ENCODE measurements at regions not wholly inside any gene's neighbourhood (a gene's known extent, or its start where the extent isn't known, plus 50 kb on each side); places are given as distances from the start of the nearest gene placed in this dataset.

DNA sequence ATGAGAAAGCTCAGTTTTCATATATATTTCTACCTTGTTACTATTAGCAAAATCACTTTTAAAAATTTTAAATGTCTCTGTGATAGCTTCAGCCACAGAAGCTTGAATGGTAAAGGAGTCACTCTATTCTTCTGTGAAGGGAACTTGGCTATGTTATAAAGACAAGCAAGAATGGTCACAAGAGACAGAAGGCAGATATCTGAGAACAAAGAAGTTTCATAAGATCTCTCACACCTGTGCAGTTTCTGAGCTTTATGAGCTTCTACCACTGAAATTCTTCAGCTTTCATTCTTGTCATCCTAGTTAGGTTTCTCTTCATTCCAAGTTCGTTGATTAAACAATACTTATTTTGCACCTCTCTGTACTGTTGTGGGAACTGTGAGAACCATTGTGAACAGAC is 853.4 kb downstream of the IGSF11 start:
- Histone ChIP-seq H3K79me2 (ENCODE audit: insufficient read depth) (no peaks in the 10 kb centered on the region), H3F3A (ENCODE audit: insufficient read depth) (no peaks in the 10 kb centered on the region), H2AFZ (no peak overlapping the region), H4K20me1 (ENCODE audit: insufficient read depth) (no peaks in the 10 kb centered on the region), H3K9me3 (ENCODE audit: low read depth) (no peaks in the 10 kb centered on the region), H3K36me3 (ENCODE audit: low read depth) (no peaks in the 10 kb centered on the region), H3K4me2 (ENCODE audit: unreplicated experiment) (no peak overlapping the region), H3K9me2 (ENCODE audit: insufficient read depth) (no peaks in the 10 kb centered on the region), H3K9ac (no peak overlapping the region), H3K27me3 (replicated peaks; ENCODE audit: insufficient read depth) (no peaks in the 10 kb centered on the region), H3K27ac (no peak overlapping the region), H3K4me3 (no peak overlapping the region), H3K4me1 (ENCODE audit: insufficient read depth) (no peaks in the 10 kb centered on the region)
- no peak for DNase-seq
- in situ Hi-C loops (cut with MboI) = no loop called here
- TF ChIP-seq EZH2 (IDR thresholded peaks at IDR 0.05; ENCODE audit: insufficient read depth, poor library complexity, severe bottlenecking) (no peak), EZH2phosphoT487 (IDR thresholded peaks at IDR 0.05; ENCODE audit: insufficient read depth, low read depth) (no peak)
- 0% methylated on average over 1 of the region's 1 CpG for WGBS, 2 experiments (ENCODE audit: low coverage in 1 of 2, low lambda C conversion rate in 2 of 2, missing lambda C conversion rate in 2 of 2)

DNA sequence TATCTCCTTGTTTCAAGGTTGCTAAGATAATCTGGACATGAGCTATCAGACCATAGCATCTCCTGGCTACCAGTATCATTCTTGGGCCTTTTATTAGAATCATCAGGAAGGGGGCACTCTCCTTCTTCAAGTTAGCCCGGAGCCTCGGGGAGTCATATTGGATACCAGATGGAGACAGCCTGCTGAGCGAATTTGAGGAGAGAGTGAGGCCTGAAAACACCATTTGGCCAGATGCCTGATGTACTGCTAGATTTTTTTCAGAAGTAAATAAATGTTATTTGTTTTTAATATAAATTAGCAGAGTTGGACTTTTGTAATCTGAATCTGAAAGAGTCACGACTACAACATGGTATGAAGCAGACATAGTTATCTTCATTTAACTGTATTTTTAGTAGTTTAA is 848.6 kb downstream of the IGSF11 start:
- no peak overlapping the region for H3K4me3 ChIP-seq
- TF ChIP-seq EZH2phosphoT487 (IDR thresholded peaks at IDR 0.05; ENCODE audit: insufficient read depth, low read depth) (no peak), EZH2 (IDR thresholded peaks at IDR 0.05; ENCODE audit: insufficient read depth, poor library complexity, severe bottlenecking) (no peak)
- H3K9me3 ChIP-seq (ENCODE audit: low read depth) = no peaks in the 10 kb centered on the region
- no peaks in the 10 kb centered on the region for H4K20me1 ChIP-seq (ENCODE audit: insufficient read depth)
- no peaks in the 10 kb centered on the region for H3K4me1 ChIP-seq (ENCODE audit: insufficient read depth)
- DNase-seq = no peak
- no peaks in the 10 kb centered on the region for H3K9me2 ChIP-seq (ENCODE audit: insufficient read depth)
- WGBS, 2 experiments (ENCODE audit: low coverage in 1 of 2, low lambda C conversion rate in 2 of 2, missing lambda C conversion rate in 2 of 2) = 6 to 7% methylated on average over 4 of the region's 4 CpGs
- in situ Hi-C loops (cut with MboI) = no loop called here
- H2AFZ ChIP-seq = no peak overlapping the region
- no peak overlapping the region for H3K4me2 ChIP-seq (ENCODE audit: unreplicated experiment)
- no peak overlapping the region for H3K27ac ChIP-seq
- no peaks in the 10 kb centered on the region for H3K79me2 ChIP-seq (ENCODE audit: insufficient read depth)
- H3K36me3 ChIP-seq (ENCODE audit: low read depth) = no peaks in the 10 kb centered on the region
- H3K9ac ChIP-seq = no peak overlapping the region
- no peaks in the 10 kb centered on the region for H3F3A ChIP-seq (ENCODE audit: insufficient read depth)
- no peaks in the 10 kb centered on the region for H3K27me3 ChIP-seq (replicated peaks; ENCODE audit: insufficient read depth)

DNA sequence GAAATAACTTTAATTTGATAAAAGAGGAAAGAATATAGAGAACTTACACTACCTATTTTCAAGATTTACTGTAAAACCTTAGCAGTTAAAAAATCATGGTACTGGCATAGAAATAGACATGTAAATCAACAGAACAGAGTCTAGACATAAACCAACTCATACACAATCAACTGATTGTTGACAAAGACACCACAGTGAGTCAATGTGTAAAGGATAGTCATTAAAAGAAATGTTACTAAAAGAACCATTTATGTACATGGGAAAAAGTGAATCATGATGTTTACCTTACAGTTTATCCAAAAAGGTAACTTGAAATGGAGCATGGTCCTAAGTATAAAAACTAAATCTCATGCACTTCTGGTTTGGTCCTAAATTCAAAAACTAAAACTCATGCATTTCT is 847.4 kb downstream of the IGSF11 start:
- no peaks in the 10 kb centered on the region for H4K20me1 ChIP-seq (ENCODE audit: insufficient read depth)
- H3K79me2 ChIP-seq (ENCODE audit: insufficient read depth) = no peaks in the 10 kb centered on the region
- no peaks in the 10 kb centered on the region for H3K36me3 ChIP-seq (ENCODE audit: low read depth)
- DNase-seq = no peak
- no peak overlapping the region for H2AFZ ChIP-seq
- in situ Hi-C loops (cut with MboI) = no loop called here
- no peaks in the 10 kb centered on the region for H3K4me1 ChIP-seq (ENCODE audit: insufficient read depth)
- H3K27me3 ChIP-seq (replicated peaks; ENCODE audit: insufficient read depth) = no peaks in the 10 kb centered on the region
- H3F3A ChIP-seq (ENCODE audit: insufficient read depth) = no peaks in the 10 kb centered on the region
- H3K9ac ChIP-seq = no peak overlapping the region
- H3K9me3 ChIP-seq (ENCODE audit: low read depth) = no peaks in the 10 kb centered on the region
- no peak overlapping the region for H3K4me3 ChIP-seq
- TF ChIP-seq EZH2 (IDR thresholded peaks at IDR 0.05; ENCODE audit: insufficient read depth, poor library complexity, severe bottlenecking) = no peak
- TF ChIP-seq EZH2phosphoT487 (IDR thresholded peaks at IDR 0.05; ENCODE audit: insufficient read depth, low read depth) = no peak
- H3K27ac ChIP-seq = no peak overlapping the region
- no peaks in the 10 kb centered on the region for H3K9me2 ChIP-seq (ENCODE audit: insufficient read depth)
- H3K4me2 ChIP-seq (ENCODE audit: unreplicated experiment) = no peak overlapping the region

DNA sequence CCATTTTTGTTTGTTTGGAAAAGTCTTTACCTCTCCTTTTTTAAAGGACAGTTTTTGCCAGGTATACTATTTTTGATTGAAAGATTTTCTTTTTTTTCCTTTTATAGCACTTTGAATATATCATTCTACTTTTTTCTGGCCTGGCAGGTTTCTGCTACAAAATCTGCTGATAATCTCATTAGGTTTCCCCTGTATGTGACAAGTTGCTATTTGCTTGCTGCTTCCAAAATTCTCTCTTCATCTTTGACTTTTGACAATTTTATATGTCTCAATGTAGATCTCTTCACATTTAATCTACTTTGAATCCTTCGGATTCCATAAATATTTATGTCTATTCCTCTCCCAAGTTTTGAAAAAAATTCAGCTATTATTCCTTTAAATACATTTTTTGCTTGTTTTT is 838.5 kb downstream of the IGSF11 start:
- H3K4me3 ChIP-seq = no peak overlapping the region
- H3K27ac ChIP-seq = no peak overlapping the region
- H3K9me3 ChIP-seq (ENCODE audit: low read depth) = no peaks in the 10 kb centered on the region
- DNase-seq = no peak
- no peak overlapping the region for H2AFZ ChIP-seq
- in situ Hi-C loops (cut with MboI) = no loop called here
- no peak overlapping the region for H3K4me2 ChIP-seq (ENCODE audit: unreplicated experiment)
- TF ChIP-seq EZH2 (IDR thresholded peaks at IDR 0.05; ENCODE audit: insufficient read depth, poor library complexity, severe bottlenecking) (no peak), EZH2phosphoT487 (IDR thresholded peaks at IDR 0.05; ENCODE audit: insufficient read depth, low read depth) (no peak)
- H4K20me1 ChIP-seq (ENCODE audit: insufficient read depth) = no peaks in the 10 kb centered on the region
- no peaks in the 10 kb centered on the region for H3K4me1 ChIP-seq (ENCODE audit: insufficient read depth)
- no peaks in the 10 kb centered on the region for H3K36me3 ChIP-seq (ENCODE audit: low read depth)
- no peaks in the 10 kb centered on the region for H3K9me2 ChIP-seq (ENCODE audit: insufficient read depth)
- 18 to 27% methylated on average over 1 of the region's 1 CpG for WGBS, 2 experiments (ENCODE audit: low coverage in 1 of 2, low lambda C conversion rate in 2 of 2, missing lambda C conversion rate in 2 of 2)
- no peaks in the 10 kb centered on the region for H3K79me2 ChIP-seq (ENCODE audit: insufficient read depth)
- H3F3A ChIP-seq (ENCODE audit: insufficient read depth) = no peaks in the 10 kb centered on the region
- H3K27me3 ChIP-seq (replicated peaks; ENCODE audit: insufficient read depth) = no peaks in the 10 kb centered on the region
- no peak overlapping the region for H3K9ac ChIP-seq

DNA sequence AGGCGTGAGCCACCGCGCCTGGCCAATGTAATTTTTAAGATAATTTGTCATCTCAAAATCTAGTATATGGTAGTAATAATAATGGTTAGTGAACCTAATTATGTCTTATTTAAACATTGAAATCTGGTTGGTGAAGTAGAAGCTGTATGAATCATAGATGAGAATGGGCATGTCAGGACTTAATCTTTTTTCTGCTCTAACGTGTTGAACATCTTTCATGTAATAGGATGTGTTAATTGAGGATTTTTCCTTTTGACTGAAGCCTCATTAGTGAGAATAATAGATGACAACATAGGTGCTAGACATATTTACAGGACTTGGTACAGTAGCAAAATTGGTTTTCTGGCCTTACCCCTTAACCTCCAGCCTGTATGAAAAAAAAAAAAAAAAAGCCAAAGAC is 835.6 kb downstream of the IGSF11 start:
- Histone ChIP-seq H3K4me1 (ENCODE audit: insufficient read depth) (no peaks in the 10 kb centered on the region), H4K20me1 (ENCODE audit: insufficient read depth) (no peaks in the 10 kb centered on the region), H3K9ac (no peak overlapping the region), H3K27me3 (replicated peaks; ENCODE audit: insufficient read depth) (no peaks in the 10 kb centered on the region), H3K4me3 (no peak overlapping the region), H3F3A (ENCODE audit: insufficient read depth) (no peaks in the 10 kb centered on the region), H3K9me2 (ENCODE audit: insufficient read depth) (no peaks in the 10 kb centered on the region), H3K27ac (no peak overlapping the region), H3K4me2 (ENCODE audit: unreplicated experiment) (no peak overlapping the region), H2AFZ (no peak overlapping the region), H3K79me2 (ENCODE audit: insufficient read depth) (no peaks in the 10 kb centered on the region), H3K36me3 (ENCODE audit: low read depth) (no peaks in the 10 kb centered on the region), H3K9me3 (ENCODE audit: low read depth) (no peaks in the 10 kb centered on the region)
- WGBS, 2 experiments (ENCODE audit: low coverage in 1 of 2, low lambda C conversion rate in 2 of 2, missing lambda C conversion rate in 2 of 2) = 59 to 65% methylated on average over 4 of the region's 4 CpGs
- in situ Hi-C loops (cut with MboI) = no loop called here
- no peak for TF ChIP-seq EZH2phosphoT487 (IDR thresholded peaks at IDR 0.05; ENCODE audit: insufficient read depth, low read depth)
- no peak for TF ChIP-seq EZH2 (IDR thresholded peaks at IDR 0.05; ENCODE audit: insufficient read depth, poor library complexity, severe bottlenecking)
- DNase-seq = no peak

Data from GM23248 (cell line).